LNCaP clone FGC (cell line): ENCODE measurements at regions not wholly inside any gene's neighbourhood (a gene's known extent, or its start where the extent isn't known, plus 50 kb on each side); places are given as distances from the start of the nearest gene placed in this dataset.
A peak's percentile ranks its signal among the peaks of the same experiment; 100 is the strongest.

Experiments
- DNase-seq: peaks from one replicate; pipeline ENCODE4 v3.0.0-alpha.2; 2011; ENCODE audit warnings: low read depth
- H3K4me3 ChIP-seq: 2 replicates; pipeline ENCODE4 v1.5.1; 2011; ENCODE audit warnings: mild to moderate bottlenecking, low read depth, low read length, control low read depth
- TF ChIP-seq, protein P1 (sequence below): IDR thresholded peaks from 2 replicates; pipeline ENCODE4 v1.5.1; 2012; ENCODE audit warnings: mild to moderate bottlenecking; ENCODE audit not compliant: control insufficient read depth, insufficient read depth; ENCODE audit errors: extremely low read depth

- no peak for DNase-seq
- TF ChIP-seq, protein P1, sequence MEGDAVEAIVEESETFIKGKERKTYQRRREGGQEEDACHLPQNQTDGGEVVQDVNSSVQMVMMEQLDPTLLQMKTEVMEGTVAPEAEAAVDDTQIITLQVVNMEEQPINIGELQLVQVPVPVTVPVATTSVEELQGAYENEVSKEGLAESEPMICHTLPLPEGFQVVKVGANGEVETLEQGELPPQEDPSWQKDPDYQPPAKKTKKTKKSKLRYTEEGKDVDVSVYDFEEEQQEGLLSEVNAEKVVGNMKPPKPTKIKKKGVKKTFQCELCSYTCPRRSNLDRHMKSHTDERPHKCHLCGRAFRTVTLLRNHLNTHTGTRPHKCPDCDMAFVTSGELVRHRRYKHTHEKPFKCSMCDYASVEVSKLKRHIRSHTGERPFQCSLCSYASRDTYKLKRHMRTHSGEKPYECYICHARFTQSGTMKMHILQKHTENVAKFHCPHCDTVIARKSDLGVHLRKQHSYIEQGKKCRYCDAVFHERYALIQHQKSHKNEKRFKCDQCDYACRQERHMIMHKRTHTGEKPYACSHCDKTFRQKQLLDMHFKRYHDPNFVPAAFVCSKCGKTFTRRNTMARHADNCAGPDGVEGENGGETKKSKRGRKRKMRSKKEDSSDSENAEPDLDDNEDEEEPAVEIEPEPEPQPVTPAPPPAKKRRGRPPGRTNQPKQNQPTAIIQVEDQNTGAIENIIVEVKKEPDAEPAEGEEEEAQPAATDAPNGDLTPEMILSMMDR: no peak
- no peak overlapping the region for H3K4me3 ChIP-seq
Measured at GRCh38 chr10:59557052-59557451, 152.6 kb downstream of the SLC16A9 start.

DNA sequence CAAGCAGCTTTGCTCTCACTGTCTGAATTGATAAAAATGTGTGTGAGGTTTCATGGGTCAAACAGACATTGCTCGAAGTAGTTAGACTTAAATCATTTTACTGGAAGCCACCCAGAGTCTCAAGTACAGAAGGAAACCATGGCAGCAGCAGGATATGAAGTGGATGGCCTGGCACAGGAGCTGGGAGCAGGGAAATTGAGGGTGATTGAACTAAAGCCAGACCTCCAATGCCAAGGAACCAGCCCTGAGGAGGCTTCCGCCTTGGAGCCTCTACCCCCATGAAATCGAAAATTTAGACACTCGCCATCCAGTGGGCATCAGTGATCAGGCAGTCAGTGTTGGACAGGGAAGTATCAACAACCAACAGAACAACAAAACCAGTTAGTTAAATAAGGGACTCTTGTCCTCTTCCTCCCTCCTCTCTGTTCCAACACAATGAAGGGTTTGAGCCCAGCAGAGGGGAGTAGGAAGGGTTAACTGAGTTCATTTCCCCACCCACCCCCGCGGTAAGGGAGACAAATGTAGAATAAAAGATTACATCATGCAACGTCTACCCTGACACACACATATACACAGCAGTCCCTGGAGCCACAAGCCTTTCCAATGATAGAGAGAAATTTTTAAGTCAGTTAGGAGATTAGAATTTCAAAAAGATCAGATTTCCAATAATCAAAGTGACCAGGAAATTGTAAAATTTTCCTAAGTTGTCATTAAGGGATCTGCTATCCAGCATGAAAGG, 156.3 kb downstream of the SLC16A9 start:
- DNase-seq: no peak
- H3K4me3 ChIP-seq: no peak overlapping the region
- TF ChIP-seq, protein P1: no peak

- TF ChIP-seq, protein P1: no peak
- no peak for DNase-seq
- no peak overlapping the region for H3K4me3 ChIP-seq
Measured at GRCh38 chr10:59550061-59550460, 159.6 kb downstream of the SLC16A9 start.

- TF ChIP-seq, protein P1: no peak
- DNase-seq: no peak
- no peak overlapping the region for H3K4me3 ChIP-seq
Measured at GRCh38 chr10:59538623-59539022, 171.0 kb downstream of the SLC16A9 start.

- no peak for DNase-seq
- H3K4me3 ChIP-seq: no peak overlapping the region
- TF ChIP-seq, protein P1: no peak
Measured at GRCh38 chr10:59537501-59537900, 172.1 kb downstream of the SLC16A9 start.

DNA sequence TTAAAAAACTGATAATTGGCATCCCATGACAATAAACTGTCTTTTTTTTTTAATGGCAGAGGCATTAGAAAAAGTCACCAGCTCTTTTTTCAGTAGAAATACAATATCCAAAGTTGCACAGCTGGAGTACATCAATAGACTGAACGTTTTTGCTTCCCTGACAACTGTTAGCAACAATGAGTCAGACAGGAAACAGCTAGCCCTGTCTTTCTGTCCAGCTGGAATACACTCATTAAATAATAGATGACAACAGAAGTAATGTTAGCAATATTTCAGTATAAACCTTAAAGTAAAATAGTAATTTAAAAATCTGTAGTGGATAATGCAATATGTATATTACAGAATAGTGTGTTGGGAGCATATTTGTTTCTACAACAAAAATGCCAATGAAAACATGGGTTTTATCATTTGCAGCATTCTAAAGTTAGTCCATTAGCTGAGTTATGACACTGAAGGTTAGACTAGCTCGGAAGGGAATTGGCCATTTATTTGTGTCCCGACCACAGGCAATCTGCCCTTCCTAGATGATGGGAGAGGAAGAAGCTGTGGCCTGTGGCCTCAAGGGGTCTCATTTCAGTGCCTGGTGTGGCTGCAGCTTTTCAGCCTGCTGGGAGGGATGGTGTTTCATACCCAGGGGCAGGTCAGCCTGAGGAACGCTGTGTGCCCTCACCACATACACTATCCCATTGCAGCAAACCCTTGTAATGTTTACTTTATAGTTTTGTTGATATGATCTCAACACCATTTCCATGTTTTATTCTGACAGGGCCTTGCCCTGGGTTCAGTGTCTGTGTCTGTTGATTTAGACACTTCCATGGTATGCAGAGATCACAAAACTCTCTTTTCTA, 173.3 kb downstream of the SLC16A9 start:
- peak; percentile 28 for DNase-seq
- TF ChIP-seq, protein P1: no peak
- no peak overlapping the region for H3K4me3 ChIP-seq
